ENCODE measurements at regions not wholly inside any gene's neighbourhood (a gene's known extent, or its start where the extent isn't known, plus 50 kb on each side); places are given as distances from the start of the nearest gene placed in this dataset.

DNA sequence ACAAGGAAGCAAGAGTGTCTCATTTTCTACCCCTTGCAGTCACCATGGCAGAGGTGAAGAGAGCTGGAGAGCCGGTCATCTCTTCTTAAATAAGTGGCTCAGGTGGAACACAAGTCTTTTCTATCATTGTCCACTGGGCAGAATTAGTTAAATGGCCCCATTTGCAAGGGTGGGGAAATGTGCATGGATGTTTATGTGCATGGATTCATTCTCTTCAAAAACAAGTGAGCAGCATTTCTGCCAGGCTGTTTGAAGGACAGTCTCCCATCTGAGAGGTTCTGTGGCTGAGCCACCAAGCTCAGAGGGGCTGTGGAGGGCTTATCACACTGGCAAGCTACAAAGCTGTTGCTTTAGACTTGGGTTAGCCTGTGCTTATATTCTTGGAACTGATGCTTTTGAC lies 370.3 kb upstream of the MTPN start:
- no peak overlapping the region for H3K4me3 ChIP-seq
- H3K36me3 ChIP-seq = no peaks in the 10 kb centered on the region
- TF ChIP-seq CTCF (IDR thresholded peaks at IDR 0.05) = no peak
- no peak for DNase-seq (ENCODE audit: low spot score)
- H3K27ac ChIP-seq = no peak overlapping the region
- no peaks in the 10 kb centered on the region for H3K27me3 ChIP-seq
- H3K9me3 ChIP-seq = no peaks in the 10 kb centered on the region
- no peaks in the 10 kb centered on the region for H3K4me1 ChIP-seq

DNA sequence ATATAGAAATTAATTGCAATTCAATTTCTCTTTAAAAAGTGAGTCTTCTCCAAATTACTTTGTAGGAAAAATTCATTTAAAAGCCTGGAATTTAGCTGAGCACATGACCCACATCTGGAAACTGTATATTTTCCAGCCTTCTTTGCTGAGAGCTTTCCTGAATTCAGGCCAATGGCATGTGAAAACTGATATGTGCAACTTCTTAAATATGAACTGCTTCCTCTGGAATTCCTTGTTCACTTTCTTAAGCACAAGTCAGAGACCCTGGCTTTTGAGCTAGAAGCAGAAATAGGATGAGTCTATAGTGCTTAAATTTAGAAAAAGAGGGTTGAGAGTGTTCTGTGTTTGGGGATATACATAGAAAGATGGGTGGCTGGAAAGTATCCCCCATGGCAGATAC lies 365.1 kb upstream of the MTPN start:
- no peak for DNase-seq (ENCODE audit: low spot score)
- H3K27ac ChIP-seq = no peak overlapping the region
- H3K36me3 ChIP-seq = no peaks in the 10 kb centered on the region
- no peaks in the 10 kb centered on the region for H3K27me3 ChIP-seq
- no peak overlapping the region for H3K4me3 ChIP-seq
- H3K9me3 ChIP-seq = no peaks in the 10 kb centered on the region
- TF ChIP-seq CTCF (IDR thresholded peaks at IDR 0.05) = no peak
- H3K4me1 ChIP-seq = no peaks in the 10 kb centered on the region

- Histone ChIP-seq H3K4me3 (no peak overlapping the region), H3K36me3 (no peaks in the 10 kb centered on the region), H3K4me1 (no peaks in the 10 kb centered on the region), H3K27ac (no peak overlapping the region), H3K9me3 (no peaks in the 10 kb centered on the region), H3K27me3 (no peaks in the 10 kb centered on the region)
- no peak for TF ChIP-seq CTCF (IDR thresholded peaks at IDR 0.05)
- DNase-seq (ENCODE audit: low spot score) = no peak
Measured at GRCh38 chr7:136339464-136339863, 362.3 kb upstream of the MTPN start.

GRCh38 chr7:136336932-136337331 lies 359.8 kb upstream of the MTPN start:
- Histone ChIP-seq H3K4me3 (no peak overlapping the region), H3K9me3 (no peaks in the 10 kb centered on the region), H3K27ac (no peak overlapping the region), H3K4me1 (no peaks in the 10 kb centered on the region), H3K27me3 (no peaks in the 10 kb centered on the region), H3K36me3 (no peaks in the 10 kb centered on the region)
- DNase-seq (ENCODE audit: low spot score) = no peak
- TF ChIP-seq CTCF (IDR thresholded peaks at IDR 0.05) = no peak

DNA sequence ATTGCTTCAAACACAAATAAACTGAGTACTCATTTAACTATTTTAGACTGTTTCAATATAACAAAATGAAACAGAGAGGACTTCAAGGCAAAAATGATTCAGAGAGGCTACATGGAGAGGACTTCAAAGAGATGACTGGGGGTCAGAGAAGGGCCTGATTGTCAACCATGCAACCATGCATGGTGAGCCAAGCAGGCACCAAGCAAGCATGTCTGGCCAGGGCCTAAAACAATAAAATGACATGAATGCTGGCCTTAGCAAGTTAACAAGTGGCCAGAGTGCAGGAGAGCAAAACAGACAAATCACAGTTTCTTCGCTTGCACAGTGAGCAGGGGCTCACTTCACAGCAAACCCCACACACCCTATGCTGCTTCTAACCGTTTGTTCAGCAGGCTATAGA lies 356.5 kb upstream of the MTPN start:
- no peak overlapping the region for H3K27ac ChIP-seq
- no peaks in the 10 kb centered on the region for H3K4me1 ChIP-seq
- H3K27me3 ChIP-seq = no peaks in the 10 kb centered on the region
- H3K4me3 ChIP-seq = no peak overlapping the region
- no peak for DNase-seq (ENCODE audit: low spot score)
- no peaks in the 10 kb centered on the region for H3K36me3 ChIP-seq
- no peak for TF ChIP-seq CTCF (IDR thresholded peaks at IDR 0.05)
- no peaks in the 10 kb centered on the region for H3K9me3 ChIP-seq

- Histone ChIP-seq H3K36me3 (no peaks in the 10 kb centered on the region), H3K9me3 (no peaks in the 10 kb centered on the region), H3K27me3 (no peaks in the 10 kb centered on the region), H3K4me1 (no peaks in the 10 kb centered on the region), H3K27ac (no peak overlapping the region), H3K4me3 (no peak overlapping the region)
- no peak for DNase-seq (ENCODE audit: low spot score)
- no peak for TF ChIP-seq CTCF (IDR thresholded peaks at IDR 0.05)
Measured at GRCh38 chr7:136326045-136326609, 349.0 kb upstream of the MTPN start.
